Skeletal muscle tissue (tissue), 3 donors: ENCODE measurements at regions not wholly inside any gene's neighbourhood (a gene's known extent, or its start where the extent isn't known, plus 50 kb on each side); places are given as distances from the start of the nearest gene placed in this dataset.

Experiments
- H3K27ac ChIP-seq: one replicate; pipeline ENCODE4 v1.7.0; 2013; ENCODE audit warnings: mild to moderate bottlenecking, low read depth, low read length, inconsistent platforms
- H3K27me3 ChIP-seq, 3 donors: one replicate each; pipeline ENCODE4 v1.7.0; 2013; ENCODE audit warnings: low read length in 3 of 3; ENCODE audit not compliant: control insufficient read depth in 3 of 3, insufficient read depth in 3 of 3
- H3K36me3 ChIP-seq, 3 donors: one replicate each; pipeline ENCODE4 v1.7.0; 2013; ENCODE audit warnings: low read length in 3 of 3; ENCODE audit not compliant: control insufficient read depth in 3 of 3, insufficient read depth in 3 of 3
- H3K4me1 ChIP-seq, 3 donors: one replicate each; pipeline ENCODE4 v1.7.0; 2013; ENCODE audit warnings: low read length in 3 of 3, mild to moderate bottlenecking in 3 of 3; ENCODE audit not compliant: control insufficient read depth in 3 of 3, insufficient read depth in 3 of 3
- H3K4me3 ChIP-seq, 3 donors: one replicate each; pipeline ENCODE4 v1.7.0; 2013; ENCODE audit warnings: low read length in 3 of 3
- H3K9ac ChIP-seq, 3 donors: one replicate each; pipeline ENCODE4 v1.7.0; 2013; ENCODE audit warnings: low read length in 3 of 3, mild to moderate bottlenecking in 3 of 3, moderate library complexity in 2 of 3, low read depth in 1 of 3
- H3K9me3 ChIP-seq, 3 donors: one replicate each; pipeline ENCODE4 v1.7.0; 2013; ENCODE audit warnings: low read length in 3 of 3; ENCODE audit not compliant: control insufficient read depth in 3 of 3
- donor health status: Osteomylitis.

GRCh38 chr9:106580546-106580945 lies 282.4 kb upstream of the ZNF462 start:
- Histone ChIP-seq H3K4me1 (peaks cover 0 to 3% (median 3%) of the 10 kb centered on the region in 3 donors), H3K4me3 (no peak overlapping the region), H3K9ac (no peak overlapping the region), H3K9me3 (peaks cover 0 to 2% (median 0%) of the 10 kb centered on the region in 3 donors), H3K27me3 (no peaks in the 10 kb centered on the region), H3K27ac (no peak overlapping the region), H3K36me3 (no peaks in the 10 kb centered on the region)

- Histone ChIP-seq H3K36me3 (no peaks in the 10 kb centered on the region), H3K9me3 (peaks cover 0 to 2% (median 0%) of the 10 kb centered on the region in 3 donors), H3K27me3 (no peaks in the 10 kb centered on the region)
Measured at GRCh38 chr9:106581973-106582372, 281.0 kb upstream of the ZNF462 start.

DNA sequence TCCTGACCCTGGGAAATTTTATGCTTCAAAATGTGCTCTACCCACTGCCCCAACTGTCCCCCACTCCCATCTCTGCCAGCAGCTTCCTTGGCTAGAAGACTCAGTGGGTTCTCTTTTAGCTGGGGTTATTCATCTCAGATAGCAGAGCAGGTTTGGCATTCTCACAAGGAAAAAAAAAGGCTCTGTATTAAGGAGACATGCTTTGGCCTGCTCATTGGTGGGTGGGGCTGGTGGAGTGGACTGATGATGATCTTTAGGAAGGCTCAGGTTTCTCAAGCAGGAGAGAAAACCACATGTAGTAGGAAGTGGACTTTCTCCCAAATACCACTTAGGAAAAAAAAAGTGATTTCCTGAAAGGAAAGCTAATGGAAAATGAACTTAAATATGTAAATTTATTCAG lies 279.2 kb upstream of the ZNF462 start:
- Histone ChIP-seq H3K9ac (no peak overlapping the region), H3K4me1 (peaks cover 3 to 7% (median 5%) of the 10 kb centered on the region in 3 donors), H3K36me3 (no peaks in the 10 kb centered on the region), H3K9me3 (peaks cover 0 to 2% (median 0%) of the 10 kb centered on the region in 3 donors), H3K27me3 (no peaks in the 10 kb centered on the region), H3K4me3 (no peak overlapping the region), H3K27ac (no peak overlapping the region)

More at GRCh38 chr9:106581973-106582372, 281.0 kb upstream of the ZNF462 start:
- Histone ChIP-seq H3K4me3 (no peak overlapping the region), H3K9ac (no peak overlapping the region), H3K27ac (no peak overlapping the region), H3K4me1 (peaks cover 0 to 3% (median 3%) of the 10 kb centered on the region in 3 donors)

DNA sequence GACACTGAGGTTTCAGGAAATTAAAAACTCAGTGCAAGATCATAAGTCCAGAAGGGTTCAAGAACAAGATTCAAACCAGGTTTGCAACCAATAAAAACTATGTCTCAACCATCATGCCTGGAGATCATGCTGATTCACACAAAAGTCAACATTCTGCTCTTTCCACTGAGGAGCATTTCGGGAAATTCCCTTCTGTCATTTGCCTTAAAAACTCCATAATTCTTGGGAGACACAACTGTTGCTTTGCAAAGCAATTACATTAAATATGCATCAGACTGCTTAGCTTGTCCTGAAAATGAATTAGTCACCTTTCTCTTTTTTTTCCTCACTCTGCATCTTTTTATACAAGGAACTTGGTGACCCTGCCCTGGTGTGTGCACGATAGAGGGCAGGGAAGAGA lies 275.9 kb upstream of the ZNF462 start:
- peaks cover 5 to 17% (median 7%) of the 10 kb centered on the region in 3 donors for H3K4me1 ChIP-seq
- H3K4me3 ChIP-seq: no peak overlapping the region
- H3K36me3 ChIP-seq: no peaks in the 10 kb centered on the region
- no peak overlapping the region for H3K9ac ChIP-seq
- no peaks in the 10 kb centered on the region for H3K9me3 ChIP-seq
- H3K27me3 ChIP-seq: no peaks in the 10 kb centered on the region
- no peak overlapping the region for H3K27ac ChIP-seq

- no peaks in the 10 kb centered on the region for H3K36me3 ChIP-seq
- peaks cover 2 to 17% (median 7%) of the 10 kb centered on the region in 3 donors for H3K4me1 ChIP-seq
- H3K27me3 ChIP-seq: no peaks in the 10 kb centered on the region
- no peak overlapping the region for H3K9ac ChIP-seq
- H3K27ac ChIP-seq: no peak overlapping the region
- no peak overlapping the region for H3K4me3 ChIP-seq
- no peaks in the 10 kb centered on the region for H3K9me3 ChIP-seq
Measured at GRCh38 chr9:106588626-106589025, 274.3 kb upstream of the ZNF462 start.

GRCh38 chr9:106590759-106591505 lies 272.0 kb upstream of the ZNF462 start:
- Histone ChIP-seq H3K9me3 (no peaks in the 10 kb centered on the region), H3K27me3 (no peaks in the 10 kb centered on the region), H3K36me3 (no peaks in the 10 kb centered on the region), H3K4me1 (peaks cover 2 to 17% (median 5%) of the 10 kb centered on the region in 3 donors), H3K27ac (no peak overlapping the region), H3K4me3 (no peak overlapping the region), H3K9ac (no peak overlapping the region)

DNA sequence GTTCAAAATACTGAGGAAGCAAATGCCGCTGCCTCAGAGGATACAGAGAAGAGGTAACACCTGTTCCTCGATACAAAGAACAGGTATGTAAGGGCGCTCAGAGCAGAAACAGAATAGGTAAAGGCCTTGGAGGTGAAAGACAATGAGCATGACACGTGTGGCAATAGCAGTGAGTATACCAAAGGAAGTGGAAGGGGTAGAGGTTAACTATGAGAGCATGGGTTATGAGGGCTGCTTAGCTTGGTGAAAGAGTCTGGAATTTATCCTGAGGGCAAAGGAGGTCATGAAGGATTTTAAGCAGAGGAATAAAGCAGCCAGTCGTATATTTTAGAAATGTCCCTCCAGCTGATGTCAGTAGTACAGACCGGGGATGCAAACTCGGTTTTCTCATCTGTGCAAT lies 269.8 kb upstream of the ZNF462 start:
- no peaks in the 10 kb centered on the region for H3K9me3 ChIP-seq
- no peaks in the 10 kb centered on the region for H3K36me3 ChIP-seq
- H3K4me3 ChIP-seq: no peak overlapping the region
- H3K9ac ChIP-seq: no peak overlapping the region
- H3K27ac ChIP-seq: no peak overlapping the region
- no peaks in the 10 kb centered on the region for H3K27me3 ChIP-seq
- peaks cover 2 to 15% (median 5%) of the 10 kb centered on the region in 3 donors for H3K4me1 ChIP-seq

DNA sequence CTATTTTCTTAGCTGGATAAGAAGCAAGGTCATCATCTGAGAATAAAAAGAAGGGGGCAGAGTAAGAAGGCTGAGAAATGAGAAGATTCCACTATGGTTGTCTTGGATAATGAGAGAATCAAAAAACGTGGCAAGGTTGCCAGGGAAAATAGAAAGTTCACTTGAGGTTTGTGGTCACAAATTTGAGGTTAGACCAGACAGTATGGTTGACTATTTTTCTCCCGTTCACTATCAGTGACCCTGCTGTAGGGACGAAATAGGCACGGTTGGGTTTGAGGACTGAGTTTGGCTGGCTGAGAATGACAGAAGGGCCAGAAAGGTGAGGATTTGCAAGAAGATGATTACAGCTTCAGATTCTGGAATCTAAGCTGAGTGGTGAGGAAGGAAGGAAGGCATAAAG lies 266.0 kb upstream of the ZNF462 start:
- Histone ChIP-seq H3K9ac (no peak overlapping the region), H3K27me3 (no peaks in the 10 kb centered on the region), H3K27ac (no peak overlapping the region), H3K4me1 (no peaks in the 10 kb centered on the region), H3K9me3 (no peaks in the 10 kb centered on the region), H3K4me3 (no peak overlapping the region), H3K36me3 (no peaks in the 10 kb centered on the region)

DNA sequence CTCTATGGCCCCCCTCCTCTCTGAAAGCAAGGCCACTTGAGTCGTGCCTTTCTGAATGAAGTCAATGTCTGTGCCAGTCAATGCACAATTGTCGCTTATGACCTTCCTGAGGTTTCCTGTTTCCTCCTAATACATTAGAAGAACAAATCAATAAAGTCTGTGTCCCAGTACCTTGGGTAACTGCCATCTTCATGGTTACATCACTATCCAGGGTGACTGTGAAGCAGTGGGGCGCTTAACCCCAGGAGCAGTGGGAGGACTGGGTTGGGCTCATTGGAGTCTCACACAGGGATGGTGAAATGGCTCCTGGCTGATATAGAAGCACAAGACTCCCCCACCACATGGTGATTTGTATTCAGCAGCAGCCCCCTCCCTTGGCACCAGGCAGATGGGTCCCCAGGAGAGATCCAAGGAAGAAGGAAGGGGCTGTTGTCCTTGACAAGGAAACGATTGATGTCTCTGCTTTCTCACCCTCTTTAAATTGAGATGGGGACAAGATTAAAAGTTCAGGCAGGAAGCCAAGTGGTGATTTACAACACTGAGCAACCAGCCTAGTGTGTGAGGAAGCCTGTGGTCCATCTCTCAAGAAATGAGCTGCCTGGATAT lies 261.9 kb upstream of the ZNF462 start:
- H3K27ac ChIP-seq: no peak overlapping the region
- H3K4me3 ChIP-seq: no peak overlapping the region
- no peaks in the 10 kb centered on the region for H3K4me1 ChIP-seq
- no peaks in the 10 kb centered on the region for H3K36me3 ChIP-seq
- H3K9me3 ChIP-seq: no peaks in the 10 kb centered on the region
- no peak overlapping the region for H3K9ac ChIP-seq
- H3K27me3 ChIP-seq: no peaks in the 10 kb centered on the region

DNA sequence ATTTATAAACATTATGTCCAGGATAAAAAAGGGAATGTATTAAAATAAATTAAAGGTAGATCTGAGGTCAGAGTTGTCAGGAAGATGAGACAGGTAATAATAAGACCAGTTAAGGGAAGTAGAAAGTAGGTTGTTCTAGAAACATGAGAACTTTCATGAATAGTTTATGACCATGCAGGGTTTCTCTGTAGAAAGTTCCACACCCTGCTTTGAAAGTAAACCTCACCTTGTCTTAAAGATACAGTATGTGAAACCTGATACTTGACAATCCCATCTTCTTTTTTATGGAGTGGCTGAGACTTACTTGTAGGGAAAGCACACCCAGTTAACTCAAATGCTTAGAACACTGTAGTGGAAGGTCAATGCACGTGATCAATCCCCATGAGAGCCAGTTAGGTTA lies 260.6 kb upstream of the ZNF462 start:
- H3K4me1 ChIP-seq: no peaks in the 10 kb centered on the region
- no peak overlapping the region for H3K4me3 ChIP-seq
- H3K27me3 ChIP-seq: no peaks in the 10 kb centered on the region
- no peak overlapping the region for H3K27ac ChIP-seq
- H3K36me3 ChIP-seq: no peaks in the 10 kb centered on the region
- H3K9ac ChIP-seq: no peak overlapping the region
- H3K9me3 ChIP-seq: no peaks in the 10 kb centered on the region
